IMR-90 (cell line): ENCODE measurements at regions not wholly inside any gene's neighbourhood (a gene's known extent, or its start where the extent isn't known, plus 50 kb on each side); places are given as distances from the start of the nearest gene placed in this dataset.
A peak's percentile ranks its signal among the peaks of the same experiment; 100 is the strongest.

ENCODE experiments used
- ATAC-seq: fragments of 200-7000 bp; cut with Tn5 transposase; 2 replicates; pipeline ENCODE4 v1.9.1; 2020; ENCODE audit warnings: low read depth, mild to moderate bottlenecking, moderate library complexity
- BruUV-seq: library from RNA; stranded (reverse); fragments of 400-500 nt; replicated peaks from 2 replicates; lab custom pipeline; 2021; lab: Mats Ljungman, UMichigan
- CTCF ChIA-PET: fragments of 300-600 bp; formaldehyde crosslinking; extraction: SDS; loops from one replicate; lab custom pipeline; 2021; ENCODE audit warnings: antibody characterized with exemption; lab: Yijun Ruan, JAX
- POLR2A ChIA-PET: fragments of 300-600 bp; sonication (Branson Sonifier 250); formaldehyde crosslinking; loops from one replicate; lab custom pipeline; 2022; ENCODE audit warnings: antibody characterized with exemption; ENCODE audit not compliant: unreplicated experiment; lab: Charles Lee
- DNase-seq: peaks from one replicate; pipeline ENCODE4 v3.0.0; 2013
- H2AFZ ChIP-seq: replicated peaks from 2 replicates; pipeline ENCODE3; 2013; ENCODE audit warnings: low read length, mild to moderate bottlenecking; ENCODE audit not compliant: poor library complexity
- H2AK5ac ChIP-seq: 2 replicates; pipeline ENCODE4 v1.6.1; 2013; ENCODE audit warnings: low read depth, low read length, inconsistent platforms
- H2AK9ac ChIP-seq: replicated peaks from 2 replicates; pipeline ENCODE3; 2013; ENCODE audit warnings: mild to moderate bottlenecking, low read depth, low read length, moderate library complexity; ENCODE audit not compliant: poor library complexity
- H2BK120ac ChIP-seq: 2 replicates; pipeline ENCODE4 v1.6.1; 2013; ENCODE audit warnings: low read depth, low read length, inconsistent platforms
- H2BK15ac ChIP-seq: 3 replicates; pipeline ENCODE4 v1.6.1; 2013; ENCODE audit warnings: low read depth, low read length, inconsistent platforms
- H2BK20ac ChIP-seq: 2 replicates; pipeline ENCODE4 v1.6.1; 2013; ENCODE audit warnings: low read depth, mild to moderate bottlenecking, inconsistent platforms, low read length, moderate library complexity
- H2BK5ac ChIP-seq: 2 replicates; pipeline ENCODE4 v1.6.1; 2013; ENCODE audit warnings: mild to moderate bottlenecking, low read depth, low read length, inconsistent platforms; ENCODE audit not compliant: poor library complexity, severe bottlenecking
- H3K14ac ChIP-seq: replicated peaks from 2 replicates; pipeline ENCODE4 v1.6.1; 2013; ENCODE audit warnings: low read depth, low read length, inconsistent platforms
- H3K18ac ChIP-seq: 2 replicates; pipeline ENCODE4 v1.6.1; 2013; ENCODE audit warnings: low read depth, low read length, control low read depth
- H3K23ac ChIP-seq: 2 replicates; pipeline ENCODE4 v1.6.1; 2013; ENCODE audit warnings: low read depth, low read length, inconsistent platforms
- H3K27ac ChIP-seq: 2 replicates; pipeline ENCODE4 v1.5.1; 2013; ENCODE audit warnings: mild to moderate bottlenecking, control low read depth, low read length; ENCODE audit not compliant: insufficient read depth
- H3K27me3 ChIP-seq: 2 replicates; pipeline ENCODE4 v1.6.1; 2013; ENCODE audit warnings: low read length; ENCODE audit not compliant: control insufficient read depth, insufficient read depth
- H3K36me3 ChIP-seq: 2 replicates; pipeline ENCODE4 v1.6.1; 2013; ENCODE audit warnings: low read length, mixed read lengths; ENCODE audit not compliant: control insufficient read depth, insufficient read depth
- H3K4ac ChIP-seq: 2 replicates; pipeline ENCODE4 v1.6.1; 2013; ENCODE audit warnings: low read depth, low read length, inconsistent platforms
- H3K4me1 ChIP-seq: 2 replicates; pipeline ENCODE4 v1.6.1; 2013; ENCODE audit warnings: low read length, mixed read lengths; ENCODE audit not compliant: control insufficient read depth, insufficient read depth
- H3K4me2 ChIP-seq: 2 replicates; pipeline ENCODE4 v1.6.1; 2013; ENCODE audit warnings: low read depth, mild to moderate bottlenecking, control low read depth, low read length, moderate library complexity
- H3K4me3 ChIP-seq: 2 replicates; pipeline ENCODE4 v1.5.1; 2013; ENCODE audit warnings: low read depth, mild to moderate bottlenecking, control low read depth, low read length, moderate library complexity; ENCODE audit not compliant: insufficient read depth
- H3K56ac ChIP-seq: 2 replicates; pipeline ENCODE4 v1.6.1; 2013; ENCODE audit warnings: low read length, inconsistent platforms; ENCODE audit not compliant: insufficient read depth; ENCODE audit errors: extremely low read depth
- H3K79me1 ChIP-seq, 2 experiments: 2 replicates each; pipeline ENCODE4 v1.6.1; 2013; ENCODE audit warnings: low read length in 2 of 2, inconsistent platforms in 1 of 2, low read depth in 1 of 2
- H3K9ac ChIP-seq: 2 replicates; pipeline ENCODE4 v1.6.1; 2013; ENCODE audit warnings: low read depth, low read length, control low read depth
- H3K9me1 ChIP-seq: 2 replicates; pipeline ENCODE4 v1.6.1; 2013; ENCODE audit warnings: low read length, inconsistent platforms; ENCODE audit not compliant: insufficient read depth
- H3K9me3 ChIP-seq: 2 replicates; pipeline ENCODE4 v1.6.1; 2013; ENCODE audit warnings: low read length; ENCODE audit not compliant: control insufficient read depth, insufficient read depth
- H4K20me1 ChIP-seq: 2 replicates; pipeline ENCODE4 v1.6.1; 2013; ENCODE audit warnings: low read length, inconsistent platforms; ENCODE audit not compliant: insufficient read depth
- H4K5ac ChIP-seq: 2 replicates; pipeline ENCODE4 v1.6.1; 2013; ENCODE audit warnings: mild to moderate bottlenecking, low read depth, low read length, control low read depth
- H4K8ac ChIP-seq, 2 experiments: 2 replicates each; pipeline ENCODE4 v1.6.1; 2013; ENCODE audit warnings: low read depth in 2 of 2, low read length in 2 of 2, control low read depth in 1 of 2, inconsistent platforms in 1 of 2
- H4K91ac ChIP-seq: 2 replicates; pipeline ENCODE4 v1.6.1; 2013; ENCODE audit warnings: low read depth, low read length, inconsistent platforms; ENCODE audit not compliant: insufficient read depth
- BHLHE40 ChIP-seq: fragments of 150-350 bp; IDR thresholded peaks from 2 replicates; pipeline ENCODE4 v1.6.1; 2016; ENCODE audit warnings: mild to moderate bottlenecking, low read depth, low read length
- CHD1 ChIP-seq: IDR thresholded peaks from 2 replicates; pipeline ENCODE4 v1.6.1; 2012; ENCODE audit warnings: low read depth, low read length, improper control_type of control experiment
- ELK1 ChIP-seq: fragments of 150-350 bp; IDR thresholded peaks from 2 replicates; pipeline ENCODE4 v1.6.1; 2016; ENCODE audit warnings: low read depth, mild to moderate bottlenecking, low read length, moderate library complexity, borderline replicate concordance
- FOS ChIP-seq: fragments of 150-350 bp; IDR thresholded peaks from 2 replicates; pipeline ENCODE4 v1.6.1; 2016; ENCODE audit warnings: low read depth, low read length
- MAFK ChIP-seq: IDR thresholded peaks from 2 replicates; pipeline ENCODE4 v1.6.1; 2012; ENCODE audit warnings: low read depth, low read length, improper control_type of control experiment
- MAZ ChIP-seq: IDR thresholded peaks from 2 replicates; pipeline ENCODE4 v1.6.1; 2012; ENCODE audit warnings: low read depth, mild to moderate bottlenecking, low read length, improper control_type of control experiment, moderate library complexity, borderline replicate concordance
- NFE2L2 ChIP-seq: fragments of 150-350 bp; IDR thresholded peaks from 2 replicates; pipeline ENCODE4 v1.6.1; 2016; ENCODE audit warnings: low read depth, mild to moderate bottlenecking, low read length
- POLR2A ChIP-seq: IDR thresholded peaks from 2 replicates; pipeline ENCODE4 v1.6.1; 2012; ENCODE audit warnings: mild to moderate bottlenecking, low read depth, low read length
- RAD21 ChIP-seq: IDR thresholded peaks from 2 replicates; pipeline ENCODE4 v1.6.1; 2012; ENCODE audit warnings: low read length, improper control_type of control experiment
- RFX5 ChIP-seq: IDR thresholded peaks from 2 replicates; pipeline ENCODE4 v1.8.0; 2012; ENCODE audit warnings: low read depth, mild to moderate bottlenecking, low read length, moderate library complexity
- SMC3 ChIP-seq: fragments of 150-350 bp; IDR thresholded peaks from 2 replicates; pipeline ENCODE4 v1.6.1; 2016; ENCODE audit warnings: low read depth, mild to moderate bottlenecking, antibody characterized with exemption, low read length, moderate library complexity
- dilution Hi-C: fragments of 300-500 bp; cut with HindIII; formaldehyde crosslinking; loops from one replicate; pipeline ENCODE4 v1.14.3; 2018; ENCODE audit warnings: low sequenced_read_pairs; ENCODE audit not compliant: unreplicated experiment
- in situ Hi-C: fragments of 300-500 bp; cut with MboI; formaldehyde crosslinking; loops from 3 replicates; pipeline ENCODE4 v1.14.3; 2019; ENCODE audit warnings: low sequenced_read_pairs, inconsistent platforms, mixed read lengths
- intact Hi-C: fragments of 100-400 bp; cut with micrococcal nuclease; formaldehyde crosslinking; loops from 2 replicates; pipeline ENCODE4 v1.10.0; 2022

- Histone ChIP-seq H3K27ac (no peak overlapping the region), H2BK20ac (no peak overlapping the region), H4K5ac (no peak overlapping the region), H3K9me1 (no peaks in the 10 kb centered on the region), H4K91ac (no peak overlapping the region), H3K9ac (no peak overlapping the region), H3K18ac (no peak overlapping the region), H3K23ac (no peak overlapping the region), H2AFZ (no peak overlapping the region), H3K27me3 (no peaks in the 10 kb centered on the region), H2AK9ac (no peak overlapping the region), H3K79me1 (no peaks in the 10 kb centered on the region), H3K9me3 (no peaks in the 10 kb centered on the region; the same call in 1 of the 2 replicates), H2BK120ac (no peak overlapping the region), H3K4me1 (no peaks in the 10 kb centered on the region), H4K8ac (no peak overlapping the region), H3K4me2 (no peak overlapping the region), H4K20me1 (no peaks in the 10 kb centered on the region), H2AK5ac (no peak overlapping the region), H3K36me3 (no peaks in the 10 kb centered on the region), H2BK15ac (no peak overlapping the region), H3K4ac (no peak overlapping the region), H3K14ac (no peak overlapping the region), H3K4me3 (no peak overlapping the region), H3K56ac (no peak overlapping the region), H2BK5ac (no peak overlapping the region)
- in situ Hi-C loops = no loop called here
- DNase-seq (peak; percentile 28), ATAC-seq (no peak; the same call in 1 of the 2 replicates)
- BruUV-seq = no TSS peak
- intact Hi-C loops = no loop called here
- dilution Hi-C loops = no loop called here
- ChIA-PET POLR2A (no interaction called here), CTCF (interaction anchor here (0.7 kb wide), 1 partner anchor 67 kb away, joined by 4 read pairs; no protein-coding TSS in a partner anchor)
- TF ChIP-seq RFX5 = no peak
- no peak for TF ChIP-seq NFE2L2
- no peak for TF ChIP-seq ELK1
- no peak for TF ChIP-seq RAD21
- TF ChIP-seq MAZ = no peak
- no peak for TF ChIP-seq FOS
- no peak for TF ChIP-seq CHD1
- no peak for TF ChIP-seq BHLHE40
- no peak for TF ChIP-seq POLR2A
- no peak for TF ChIP-seq SMC3
- TF ChIP-seq MAFK = no peak
Observed at GRCh38 chr2:198441901-198442300, 637.5 kb downstream of the PLCL1 start.
